ENCODE measurements at regions not wholly inside any gene's neighbourhood (a gene's known extent, or its start where the extent isn't known, plus 50 kb on each side); places are given as distances from the start of the nearest gene placed in this dataset.

DNA sequence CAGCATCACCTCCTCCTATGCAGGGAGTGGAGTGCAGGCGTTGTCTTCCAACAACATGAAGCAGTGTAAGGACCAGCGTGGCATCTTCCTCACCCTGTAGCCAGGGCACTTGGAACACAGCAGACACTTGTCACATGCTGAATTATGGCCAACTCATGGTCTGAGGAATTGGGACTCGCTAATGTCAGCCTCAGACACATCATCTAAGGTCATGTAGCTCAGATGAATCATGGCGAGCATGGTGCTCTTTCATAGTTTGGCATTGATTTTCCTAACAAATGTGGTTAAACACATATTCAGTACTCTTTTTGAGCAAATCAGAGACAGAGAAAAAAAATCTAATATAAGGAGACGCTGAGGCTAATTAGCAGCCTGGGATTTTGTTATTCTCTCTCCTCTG lies 99.6 kb upstream of the SGCG start:
- Histone ChIP-seq H3K9ac (ENCODE audit: low read length) (no peak overlapping the region), H3K4me1 (ENCODE audit: control insufficient read depth in 1 of 2, insufficient read depth in 2 of 2, low read length in 2 of 2) (no peaks in the 10 kb centered on the region), H3K36me3 (ENCODE audit: control insufficient read depth in 1 of 2, insufficient read depth in 2 of 2, low read length in 2 of 2) (no peaks in the 10 kb centered on the region), H3K4me3 (replicated peaks in 1 of 2; ENCODE audit: low read depth in 1 of 2, low read length in 2 of 2) (no peak overlapping the region), H4K20me1 (ENCODE audit: insufficient read depth) (no peaks in the 10 kb centered on the region), H3K4me2 (ENCODE audit: low read length) (no peak overlapping the region), H2AFZ (ENCODE audit: low read depth, low read length, poor library complexity, severe bottlenecking) (no peak overlapping the region), H3K79me2 (ENCODE audit: insufficient read depth, low read length) (no peaks in the 10 kb centered on the region), H3K27me3 (ENCODE audit: insufficient read depth, low read length) (no peaks in the 10 kb centered on the region), H3K27ac (ENCODE audit: low read depth, low read length) (no peak overlapping the region), H3K9me3 (ENCODE audit: control insufficient read depth in 1 of 2, insufficient read depth in 1 of 2, low read depth in 1 of 2, low read length in 2 of 2) (no peaks in the 10 kb centered on the region), H3K9me2 (ENCODE audit: insufficient read depth) (no peaks in the 10 kb centered on the region)
- DNase-seq (ENCODE audit: low read depth, low spot score) (no peak), ATAC-seq (no peak)
- RAD21 ChIA-PET (ENCODE audit: low non-redundant PET in 1 of 2, low total read pairs in 2 of 2, uncharacterized antibody in 2 of 2, unreplicated experiment in 2 of 2), result no interaction called here
- POLR2A ChIA-PET, result no interaction called here
- TF ChIP-seq CBX3 (IDR thresholded peaks at IDR 0.05; ENCODE audit: low read depth) (no peak), EGR1 (IDR thresholded peaks at IDR 0.05; ENCODE audit: low read depth) (no peak), POLR2AphosphoS5 (IDR thresholded peaks at IDR 0.05; ENCODE audit: low read depth, low read length) (no peak), SRF (IDR thresholded peaks at IDR 0.05; ENCODE audit: low read depth) (no peak), RAD21 (IDR thresholded peaks at IDR 0.05; ENCODE audit: low read depth) (no peak), TCF7L2 (IDR thresholded peaks at IDR 0.05; ENCODE audit: borderline replicate concordance, extremely low read depth, insufficient read depth, insufficient read length) (no peak), CEBPB (IDR thresholded peaks at IDR 0.05; ENCODE audit: low read depth) (no peak), ZFX (IDR thresholded peaks at IDR 0.05) (no peak), YY1 (IDR thresholded peaks at IDR 0.05; ENCODE audit: extremely low read depth, insufficient replicate concordance, low read depth, low read length) (no peak), POLR2A (IDR thresholded peaks at IDR 0.05; ENCODE audit: borderline replicate concordance, extremely low read depth, insufficient read depth, insufficient read length) (no peak)
- TF ChIP-seq, protein P1, sequence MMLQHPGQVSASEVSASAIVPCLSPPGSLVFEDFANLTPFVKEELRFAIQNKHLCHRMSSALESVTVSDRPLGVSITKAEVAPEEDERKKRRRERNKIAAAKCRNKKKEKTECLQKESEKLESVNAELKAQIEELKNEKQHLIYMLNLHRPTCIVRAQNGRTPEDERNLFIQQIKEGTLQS (IDR thresholded peaks at IDR 0.05), result no peak
- intact Hi-C loops (cut with micrococcal nuclease), result no loop called here
- CTCF ChIA-PET, result no interaction called here
- BruUV-seq (replicated peaks), result no TSS peak

DNA sequence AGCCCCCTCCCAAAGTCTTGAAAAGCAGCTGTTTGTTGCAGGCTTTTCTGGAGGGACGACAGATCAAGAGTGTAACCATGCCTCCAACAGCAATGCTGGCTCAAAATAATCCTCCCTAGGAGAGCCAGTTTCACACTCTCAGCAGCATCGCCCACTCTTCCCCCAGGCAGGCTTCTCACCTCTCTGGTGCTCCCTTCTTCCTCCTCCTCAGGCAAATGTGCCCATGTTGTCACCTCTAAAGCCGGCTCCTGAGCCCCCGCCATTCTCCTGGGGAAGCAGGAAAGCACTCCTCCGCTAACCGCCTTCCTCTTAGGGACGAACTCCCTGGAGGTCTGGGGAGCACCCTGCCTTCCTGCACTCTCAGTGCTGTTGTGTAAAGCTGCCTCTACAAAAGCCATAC lies 98.9 kb upstream of the SGCG start:
- Histone ChIP-seq H3K9me2 (ENCODE audit: insufficient read depth) (no peaks in the 10 kb centered on the region), H3K4me3 (replicated peaks in 1 of 2; ENCODE audit: low read depth in 1 of 2, low read length in 2 of 2) (no peak overlapping the region), H4K20me1 (ENCODE audit: insufficient read depth) (no peaks in the 10 kb centered on the region), H3K27me3 (ENCODE audit: insufficient read depth, low read length) (no peaks in the 10 kb centered on the region), H3K27ac (ENCODE audit: low read depth, low read length) (no peak overlapping the region), H3K9ac (ENCODE audit: low read length) (no peak overlapping the region), H3K79me2 (ENCODE audit: insufficient read depth, low read length) (no peaks in the 10 kb centered on the region), H3K4me2 (ENCODE audit: low read length) (no peak overlapping the region), H3K36me3 (ENCODE audit: control insufficient read depth in 1 of 2, insufficient read depth in 2 of 2, low read length in 2 of 2) (no peaks in the 10 kb centered on the region), H2AFZ (ENCODE audit: low read depth, low read length, poor library complexity, severe bottlenecking) (no peak overlapping the region), H3K4me1 (ENCODE audit: control insufficient read depth in 1 of 2, insufficient read depth in 2 of 2, low read length in 2 of 2) (no peaks in the 10 kb centered on the region), H3K9me3 (ENCODE audit: control insufficient read depth in 1 of 2, insufficient read depth in 1 of 2, low read depth in 1 of 2, low read length in 2 of 2) (no peaks in the 10 kb centered on the region)
- no TSS peak for BruUV-seq (replicated peaks)
- ChIA-PET POLR2A (no interaction called here), RAD21 (ENCODE audit: low non-redundant PET in 1 of 2, low total read pairs in 2 of 2, uncharacterized antibody in 2 of 2, unreplicated experiment in 2 of 2) (no interaction called here), CTCF (no interaction called here)
- intact Hi-C loops (cut with micrococcal nuclease), result no loop called here
- ATAC-seq, result no peak
- DNase-seq (ENCODE audit: low read depth, low spot score), result no peak
- TF ChIP-seq SP1 (IDR thresholded peaks at IDR 0.05; ENCODE audit: low read depth), result no peak
- TF ChIP-seq, protein P1 (IDR thresholded peaks at IDR 0.05), result no peak
- no peak for TF ChIP-seq ZNF274 (IDR thresholded peaks at IDR 0.05; ENCODE audit: low read depth, low read length)
- TF ChIP-seq, protein P2, sequence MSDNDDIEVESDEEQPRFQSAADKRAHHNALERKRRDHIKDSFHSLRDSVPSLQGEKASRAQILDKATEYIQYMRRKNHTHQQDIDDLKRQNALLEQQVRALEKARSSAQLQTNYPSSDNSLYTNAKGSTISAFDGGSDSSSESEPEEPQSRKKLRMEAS (IDR thresholded peaks at IDR 0.05), result no peak
- no peak for TF ChIP-seq SRF (IDR thresholded peaks at IDR 0.05; ENCODE audit: low read depth)
- TF ChIP-seq, protein P3, sequence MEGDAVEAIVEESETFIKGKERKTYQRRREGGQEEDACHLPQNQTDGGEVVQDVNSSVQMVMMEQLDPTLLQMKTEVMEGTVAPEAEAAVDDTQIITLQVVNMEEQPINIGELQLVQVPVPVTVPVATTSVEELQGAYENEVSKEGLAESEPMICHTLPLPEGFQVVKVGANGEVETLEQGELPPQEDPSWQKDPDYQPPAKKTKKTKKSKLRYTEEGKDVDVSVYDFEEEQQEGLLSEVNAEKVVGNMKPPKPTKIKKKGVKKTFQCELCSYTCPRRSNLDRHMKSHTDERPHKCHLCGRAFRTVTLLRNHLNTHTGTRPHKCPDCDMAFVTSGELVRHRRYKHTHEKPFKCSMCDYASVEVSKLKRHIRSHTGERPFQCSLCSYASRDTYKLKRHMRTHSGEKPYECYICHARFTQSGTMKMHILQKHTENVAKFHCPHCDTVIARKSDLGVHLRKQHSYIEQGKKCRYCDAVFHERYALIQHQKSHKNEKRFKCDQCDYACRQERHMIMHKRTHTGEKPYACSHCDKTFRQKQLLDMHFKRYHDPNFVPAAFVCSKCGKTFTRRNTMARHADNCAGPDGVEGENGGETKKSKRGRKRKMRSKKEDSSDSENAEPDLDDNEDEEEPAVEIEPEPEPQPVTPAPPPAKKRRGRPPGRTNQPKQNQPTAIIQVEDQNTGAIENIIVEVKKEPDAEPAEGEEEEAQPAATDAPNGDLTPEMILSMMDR (IDR thresholded peaks at IDR 0.05 in 2 of 3, conservative IDR thresholded peaks at IDR 0.05 in 1 of 3; ENCODE audit: borderline replicate concordance in 1 of 3, insufficient read depth in 1 of 3, low read depth in 2 of 3, low read length in 2 of 3), result no peak
- no peak for TF ChIP-seq EZH2phosphoT487 (IDR thresholded peaks at IDR 0.05; ENCODE audit: borderline replicate concordance)
- no peak for TF ChIP-seq SIN3A (IDR thresholded peaks at IDR 0.05; ENCODE audit: low read depth)
- TF ChIP-seq, protein P4, sequence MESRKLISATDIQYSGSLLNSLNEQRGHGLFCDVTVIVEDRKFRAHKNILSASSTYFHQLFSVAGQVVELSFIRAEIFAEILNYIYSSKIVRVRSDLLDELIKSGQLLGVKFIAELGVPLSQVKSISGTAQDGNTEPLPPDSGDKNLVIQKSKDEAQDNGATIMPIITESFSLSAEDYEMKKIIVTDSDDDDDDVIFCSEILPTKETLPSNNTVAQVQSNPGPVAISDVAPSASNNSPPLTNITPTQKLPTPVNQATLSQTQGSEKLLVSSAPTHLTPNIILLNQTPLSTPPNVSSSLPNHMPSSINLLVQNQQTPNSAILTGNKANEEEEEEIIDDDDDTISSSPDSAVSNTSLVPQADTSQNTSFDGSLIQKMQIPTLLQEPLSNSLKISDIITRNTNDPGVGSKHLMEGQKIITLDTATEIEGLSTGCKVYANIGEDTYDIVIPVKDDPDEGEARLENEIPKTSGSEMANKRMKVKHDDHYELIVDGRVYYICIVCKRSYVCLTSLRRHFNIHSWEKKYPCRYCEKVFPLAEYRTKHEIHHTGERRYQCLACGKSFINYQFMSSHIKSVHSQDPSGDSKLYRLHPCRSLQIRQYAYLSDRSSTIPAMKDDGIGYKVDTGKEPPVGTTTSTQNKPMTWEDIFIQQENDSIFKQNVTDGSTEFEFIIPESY (IDR thresholded peaks at IDR 0.05; ENCODE audit: extremely low read depth, insufficient replicate concordance, low read length), result no peak
- no peak for TF ChIP-seq FOSL1 (IDR thresholded peaks at IDR 0.05; ENCODE audit: low read depth)
- TF ChIP-seq ZFX (IDR thresholded peaks at IDR 0.05), result no peak

Measured in HCT116 (cell line).